LNCaP clone FGC (cell line): ENCODE measurements at regions not wholly inside any gene's neighbourhood (a gene's known extent, or its start where the extent isn't known, plus 50 kb on each side); places are given as distances from the start of the nearest gene placed in this dataset.
"Not testable (repeated sequence)": the region's sequence is repeated elsewhere in the genome, so short reads cannot be mapped to it uniquely, and the experiment has no call there.

Experiments
- DNase-seq: peaks from one replicate; pipeline ENCODE4 v3.0.0-alpha.2; 2011; ENCODE audit warnings: low read depth
- H3K4me3 ChIP-seq: 2 replicates; pipeline ENCODE4 v1.5.1; 2011; ENCODE audit warnings: mild to moderate bottlenecking, low read depth, low read length, control low read depth
- CTCF ChIP-seq: IDR thresholded peaks from 2 replicates; pipeline ENCODE4 v1.5.1; 2012; ENCODE audit warnings: mild to moderate bottlenecking; ENCODE audit not compliant: control insufficient read depth, insufficient read depth; ENCODE audit errors: extremely low read depth

- no peak for DNase-seq
- H3K4me3 ChIP-seq: no peak overlapping the region
- no peak for TF ChIP-seq CTCF
These were observed 1291.7 kb upstream of the MIR17HG start for GRCh38 chr13:90055760-90056159.

GRCh38 chr13:90064226-90064625 is 1283.3 kb upstream of the MIR17HG start:
- not testable (repeated sequence) for DNase-seq, H3K4me3 ChIP-seq

GRCh38 chr13:90068658-90069057 is 1278.8 kb upstream of the MIR17HG start:
- no peak overlapping the region for H3K4me3 ChIP-seq
- TF ChIP-seq CTCF: no peak
- DNase-seq: no peak

GRCh38 chr13:90070362-90070761 is 1277.1 kb upstream of the MIR17HG start:
- no peak for DNase-seq
- no peak for TF ChIP-seq CTCF
- no peak overlapping the region for H3K4me3 ChIP-seq

- no peak overlapping the region for H3K4me3 ChIP-seq
- TF ChIP-seq CTCF: no peak
- DNase-seq: no peak
These were observed 1276.5 kb upstream of the MIR17HG start for GRCh38 chr13:90070837-90071525.

- H3K4me3 ChIP-seq: no peak overlapping the region
- DNase-seq: no peak
- TF ChIP-seq CTCF: no peak
These were observed 1262.7 kb upstream of the MIR17HG start for GRCh38 chr13:90084684-90085290.

GRCh38 chr13:90089051-90089450 is 1258.4 kb upstream of the MIR17HG start:
- no peak for DNase-seq
- no peak overlapping the region for H3K4me3 ChIP-seq
- no peak for TF ChIP-seq CTCF
